H9 (cell line): ENCODE measurements at regions not wholly inside any gene's neighbourhood (a gene's known extent, or its start where the extent isn't known, plus 50 kb on each side); places are given as distances from the start of the nearest gene placed in this dataset.

Experiments used
- DNase-seq: peaks from one replicate; pipeline ENCODE4 v3.0.0-alpha.2; 2017
- H2AFZ ChIP-seq: one replicate; pipeline ENCODE4 v1.6.1; 2013; ENCODE audit warnings: mild to moderate bottlenecking, low read length, control low read depth, moderate library complexity
- H2AK5ac ChIP-seq: 2 replicates; pipeline ENCODE4 v1.6.1; 2013; ENCODE audit warnings: low read length, control low read depth, mixed read lengths; ENCODE audit not compliant: insufficient read length
- H2BK120ac ChIP-seq: one replicate; pipeline ENCODE4 v1.6.1; 2013; ENCODE audit warnings: low read depth, mild to moderate bottlenecking, low read length, control low read depth, inconsistent platforms; ENCODE audit not compliant: poor library complexity, severe bottlenecking
- H2BK12ac ChIP-seq: 2 replicates; pipeline ENCODE4 v1.6.1; 2013; ENCODE audit warnings: low read length, control low read depth, mixed read lengths, low read depth; ENCODE audit not compliant: insufficient read length
- H2BK15ac ChIP-seq: 2 replicates; pipeline ENCODE4 v1.6.1; 2013; ENCODE audit warnings: low read depth, low read length, control low read depth
- H2BK20ac ChIP-seq: one replicate; pipeline ENCODE4 v1.6.1; 2013; ENCODE audit warnings: low read depth, mild to moderate bottlenecking, low read length, control low read depth, inconsistent platforms; ENCODE audit not compliant: poor library complexity, severe bottlenecking
- H2BK5ac ChIP-seq: 2 replicates; pipeline ENCODE4 v1.6.1; 2013; ENCODE audit warnings: low read length, control low read depth, mixed read lengths; ENCODE audit not compliant: insufficient read length
- H3K14ac ChIP-seq: 2 replicates; pipeline ENCODE4 v1.6.1; 2013; ENCODE audit warnings: low read length, control low read depth; ENCODE audit not compliant: insufficient read depth
- H3K18ac ChIP-seq: 2 replicates; pipeline ENCODE4 v1.6.1; 2013; ENCODE audit warnings: low read depth, mild to moderate bottlenecking, mixed read lengths, low read length, control low read depth; ENCODE audit not compliant: insufficient read length
- H3K23ac ChIP-seq: 2 replicates; pipeline ENCODE4 v1.6.1; 2013; ENCODE audit warnings: low read length, control low read depth, mixed read lengths, low read depth; ENCODE audit not compliant: insufficient read length
- H3K23me2 ChIP-seq: 2 replicates; pipeline ENCODE4 v1.6.1; 2013; ENCODE audit warnings: low read depth, mild to moderate bottlenecking, mixed read lengths, low read length, control low read depth; ENCODE audit not compliant: insufficient read length, poor library complexity, severe bottlenecking
- H3K27ac ChIP-seq: 2 replicates; pipeline ENCODE4 v1.5.1; 2013; ENCODE audit warnings: low read length, control low read depth, mixed read lengths, low read depth; ENCODE audit not compliant: insufficient read length
- H3K27me3 ChIP-seq: 2 replicates; pipeline ENCODE4 v1.6.1; 2013; ENCODE audit warnings: low read length, control low read depth, inconsistent platforms; ENCODE audit not compliant: insufficient read depth
- H3K4ac ChIP-seq: 2 replicates; pipeline ENCODE4 v1.6.1; 2013; ENCODE audit warnings: low read depth, mild to moderate bottlenecking, control low read depth, inconsistent platforms, low read length, moderate library complexity
- H3K4me1 ChIP-seq: 2 replicates; pipeline ENCODE4 v1.6.1; 2013; ENCODE audit warnings: low read length, control low read depth, inconsistent platforms; ENCODE audit not compliant: insufficient read depth
- H3K4me2 ChIP-seq: 2 replicates; pipeline ENCODE4 v1.6.1; 2013; ENCODE audit warnings: low read length, control low read depth, mixed read lengths; ENCODE audit not compliant: insufficient read length, insufficient read depth
- H3K56ac ChIP-seq: 2 replicates; pipeline ENCODE4 v1.6.1; 2013; ENCODE audit warnings: low read depth, mild to moderate bottlenecking, mixed read lengths, low read length, control low read depth; ENCODE audit not compliant: insufficient read length
- H3K79me1 ChIP-seq: 2 replicates; pipeline ENCODE4 v1.6.1; 2013; ENCODE audit warnings: low read depth, mild to moderate bottlenecking, moderate library complexity, low read length, control low read depth, inconsistent platforms; ENCODE audit not compliant: insufficient read depth, poor library complexity, severe bottlenecking
- H3K79me2 ChIP-seq: 2 replicates; pipeline ENCODE4 v1.6.1; 2013; ENCODE audit warnings: low read length, control low read depth, inconsistent platforms; ENCODE audit not compliant: insufficient read depth
- H3K9ac ChIP-seq: 2 replicates; pipeline ENCODE4 v1.6.1; 2013; ENCODE audit warnings: low read length, control low read depth, mixed read lengths; ENCODE audit not compliant: insufficient read length; ENCODE audit errors: extremely low read depth
- H3K9me3 ChIP-seq: one replicate; pipeline ENCODE4 v1.6.1; 2013; ENCODE audit warnings: low read depth, low read length, inconsistent platforms; ENCODE audit not compliant: control insufficient read depth
- H3T11ph ChIP-seq: one replicate; pipeline ENCODE4 v1.6.1; 2013; ENCODE audit warnings: mild to moderate bottlenecking, low read length, control low read depth, inconsistent platforms
- H4K20me1 ChIP-seq: one replicate; pipeline ENCODE4 v1.6.1; 2013; ENCODE audit not compliant: control insufficient read depth, insufficient read length, insufficient read depth
- H4K5ac ChIP-seq: 2 replicates; pipeline ENCODE4 v1.6.1; 2013; ENCODE audit warnings: low read depth, mild to moderate bottlenecking, mixed read lengths, low read length, control low read depth; ENCODE audit not compliant: insufficient read length
- H4K8ac ChIP-seq: replicated peaks from 2 replicates; pipeline ENCODE4 v1.6.1; 2013; ENCODE audit warnings: low read length, control low read depth, mixed read lengths, low read depth; ENCODE audit not compliant: insufficient read length
- H4K91ac ChIP-seq: 2 replicates; pipeline ENCODE4 v1.6.1; 2013; ENCODE audit warnings: low read depth, mild to moderate bottlenecking, moderate library complexity, mixed read lengths, low read length, control low read depth; ENCODE audit not compliant: insufficient read length
- H3K27ac Mint-ChIP-seq, 3 experiments: 2 replicates in 2 of 3; 3 replicates in 1 of 3; pipeline ENCODE4 v1.8.0; 2020 to 2021; ENCODE audit warnings: mixed read lengths in 3 of 3, mild to moderate bottlenecking in 1 of 3, moderate library complexity in 1 of 3
- H3K27me3 Mint-ChIP-seq: 2 replicates; pipeline ENCODE4 v1.8.0; 2021; ENCODE audit warnings: low read depth, mild to moderate bottlenecking, moderate library complexity, mixed read lengths
- H3K36me3 Mint-ChIP-seq, 3 experiments: 2 replicates in 2 of 3; 3 replicates in 1 of 3; pipeline ENCODE4 v1.8.0; 2020 to 2021; ENCODE audit warnings: low read depth in 3 of 3, mixed read lengths in 3 of 3; ENCODE audit not compliant: insufficient read depth in 1 of 3
- H3K4me1 Mint-ChIP-seq, 2 experiments: 2 replicates each; pipeline ENCODE4 v1.8.0; 2020; ENCODE audit warnings: mixed read lengths in 2 of 2
- H3K4me3 Mint-ChIP-seq, 2 experiments: 2 replicates in 1 of 2; 3 replicates in 1 of 2; pipeline ENCODE4 v1.8.0; 2020 to 2021; ENCODE audit warnings: mild to moderate bottlenecking in 2 of 2, mixed read lengths in 2 of 2, moderate library complexity in 1 of 2
- H3K9me3 Mint-ChIP-seq, 2 experiments: 2 replicates in 1 of 2; 3 replicates in 1 of 2; pipeline ENCODE4 v1.8.0; 2020; ENCODE audit warnings: mild to moderate bottlenecking in 2 of 2, mixed read lengths in 2 of 2, moderate library complexity in 1 of 2
- WGBS: extraction: QIAGEN DNeasy Blood & Tissue Kit; methylation state at CpG from one replicate; pipeline ENCODE4 v1.1.7; 2013; ENCODE audit warnings: missing lambda C conversion rate, low lambda C conversion rate, mixed read lengths; ENCODE audit not compliant: insufficient read length; ENCODE audit errors: extremely low coverage; 5-methylcytosine and 5-hydroxymethylcytosine counted together
- TF ChIP-seq, protein P1 (sequence below): fragments of 200-600 bp; sonication (generic); conservative IDR thresholded peaks from 3 replicates; pipeline ENCODE4 v1.8.0; 2021; ENCODE audit warnings: antibody characterized with exemption, mild to moderate bottlenecking

GRCh38 chr10:128627811-128628210 lies 501.6 kb upstream of the MKI67 start:
- no CpG with 5 or more reads among the region's 7 CpGs for WGBS
- TF ChIP-seq, protein P1, sequence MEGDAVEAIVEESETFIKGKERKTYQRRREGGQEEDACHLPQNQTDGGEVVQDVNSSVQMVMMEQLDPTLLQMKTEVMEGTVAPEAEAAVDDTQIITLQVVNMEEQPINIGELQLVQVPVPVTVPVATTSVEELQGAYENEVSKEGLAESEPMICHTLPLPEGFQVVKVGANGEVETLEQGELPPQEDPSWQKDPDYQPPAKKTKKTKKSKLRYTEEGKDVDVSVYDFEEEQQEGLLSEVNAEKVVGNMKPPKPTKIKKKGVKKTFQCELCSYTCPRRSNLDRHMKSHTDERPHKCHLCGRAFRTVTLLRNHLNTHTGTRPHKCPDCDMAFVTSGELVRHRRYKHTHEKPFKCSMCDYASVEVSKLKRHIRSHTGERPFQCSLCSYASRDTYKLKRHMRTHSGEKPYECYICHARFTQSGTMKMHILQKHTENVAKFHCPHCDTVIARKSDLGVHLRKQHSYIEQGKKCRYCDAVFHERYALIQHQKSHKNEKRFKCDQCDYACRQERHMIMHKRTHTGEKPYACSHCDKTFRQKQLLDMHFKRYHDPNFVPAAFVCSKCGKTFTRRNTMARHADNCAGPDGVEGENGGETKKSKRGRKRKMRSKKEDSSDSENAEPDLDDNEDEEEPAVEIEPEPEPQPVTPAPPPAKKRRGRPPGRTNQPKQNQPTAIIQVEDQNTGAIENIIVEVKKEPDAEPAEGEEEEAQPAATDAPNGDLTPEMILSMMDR: no peak

More at GRCh38 chr10:128627811-128628210, 501.6 kb upstream of the MKI67 start:
- Histone ChIP-seq H4K5ac (no peak overlapping the region), H2BK12ac (no peak overlapping the region), H2AK5ac (no peak overlapping the region), H3T11ph (no peak overlapping the region), H3K23ac (no peak overlapping the region), H3K14ac (0 out of 2 replicates have a peak overlapping the region, but pooled peaks have one; percentile 2), H3K9ac (no peak overlapping the region), H3K27ac (no peak overlapping the region), H3K9me3 (no peaks in the 10 kb centered on the region), H3K79me1 (no peaks in the 10 kb centered on the region), H3K18ac (no peak overlapping the region), H3K79me2 (no peaks in the 10 kb centered on the region), H2BK5ac (no peak overlapping the region), H2BK120ac (no peak overlapping the region), H3K23me2 (no peaks in the 10 kb centered on the region), H4K91ac (no peak overlapping the region), H3K4me2 (no peak overlapping the region), H3K4ac (no peak overlapping the region), H3K56ac (no peak overlapping the region), H4K20me1 (no peaks in the 10 kb centered on the region), H2AFZ (no peak overlapping the region), H3K27me3 (no peaks in the 10 kb centered on the region), H2BK15ac (no peak overlapping the region), H3K4me1 (peaks cover 11% of the 10 kb centered on the region; the same call in 1 of the 2 replicates), H4K8ac (no peak overlapping the region), H2BK20ac (no peak overlapping the region)
- no peak overlapping the region for H3K4me3 Mint-ChIP-seq
- peaks cover 2 to 4% (median 3%) of the 10 kb centered on the region in 3 experiments; a peak in 2 of 7 replicates for H3K36me3 Mint-ChIP-seq
- peaks cover 2% of the 10 kb centered on the region for H3K27me3 Mint-ChIP-seq
- peaks cover 68 to 78% of the 10 kb centered on the region in 2 experiments for H3K4me1 Mint-ChIP-seq
- peaks cover 0 to 3% of the 10 kb centered on the region in 2 experiments; a peak in 3 of 5 replicates for H3K9me3 Mint-ChIP-seq
- DNase-seq: no peak
- H3K27ac Mint-ChIP-seq: peak overlapping the region in 2 of 3 experiments; percentile 48 to 74; a peak in 3 of 7 replicates
